A673 (cell line): ENCODE measurements at regions not wholly inside any gene's neighbourhood (a gene's known extent, or its start where the extent isn't known, plus 50 kb on each side); places are given as distances from the start of the nearest gene placed in this dataset.

ENCODE experiments used
- EZH2 ChIP-seq: fragments of 200-600 bp; sonication (generic); IDR thresholded peaks from 2 replicates; pipeline ENCODE4 v1.6.1; 2017; ENCODE audit warnings: borderline replicate concordance, low read depth, mild to moderate bottlenecking, mixed read lengths, antibody characterized with exemption, low read length; ENCODE audit not compliant: poor library complexity, severe bottlenecking
- TF ChIP-seq, protein P1 (sequence below): fragments of 300-800, 200-600 bp; sonication (generic); conservative IDR thresholded peaks from 2 replicates; pipeline ENCODE4 v1.5.1; 2017; ENCODE audit warnings: low read depth, mild to moderate bottlenecking, antibody characterized with exemption, low read length, moderate library complexity, mixed read lengths

DNA sequence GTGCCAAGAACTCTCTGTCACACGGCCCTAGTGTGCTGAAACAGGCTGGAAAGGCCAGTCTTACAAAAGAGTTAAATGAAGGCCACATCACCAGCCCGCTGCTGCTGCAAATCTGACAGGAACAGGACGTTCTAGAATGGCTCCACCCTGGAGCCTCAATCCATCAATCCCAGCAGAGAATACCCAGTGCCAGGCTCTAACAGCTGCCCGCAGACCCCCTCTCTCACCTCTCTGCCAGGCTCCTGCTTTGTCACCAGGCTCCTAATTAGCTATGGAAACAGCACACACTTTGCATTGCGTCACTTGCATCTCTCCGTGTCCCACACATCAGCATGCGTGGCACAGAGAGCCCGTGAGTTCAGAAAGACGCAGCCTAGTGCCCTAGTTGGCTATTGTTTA is 314.1 kb downstream of the FOXO1 start:
- TF ChIP-seq, protein P1, sequence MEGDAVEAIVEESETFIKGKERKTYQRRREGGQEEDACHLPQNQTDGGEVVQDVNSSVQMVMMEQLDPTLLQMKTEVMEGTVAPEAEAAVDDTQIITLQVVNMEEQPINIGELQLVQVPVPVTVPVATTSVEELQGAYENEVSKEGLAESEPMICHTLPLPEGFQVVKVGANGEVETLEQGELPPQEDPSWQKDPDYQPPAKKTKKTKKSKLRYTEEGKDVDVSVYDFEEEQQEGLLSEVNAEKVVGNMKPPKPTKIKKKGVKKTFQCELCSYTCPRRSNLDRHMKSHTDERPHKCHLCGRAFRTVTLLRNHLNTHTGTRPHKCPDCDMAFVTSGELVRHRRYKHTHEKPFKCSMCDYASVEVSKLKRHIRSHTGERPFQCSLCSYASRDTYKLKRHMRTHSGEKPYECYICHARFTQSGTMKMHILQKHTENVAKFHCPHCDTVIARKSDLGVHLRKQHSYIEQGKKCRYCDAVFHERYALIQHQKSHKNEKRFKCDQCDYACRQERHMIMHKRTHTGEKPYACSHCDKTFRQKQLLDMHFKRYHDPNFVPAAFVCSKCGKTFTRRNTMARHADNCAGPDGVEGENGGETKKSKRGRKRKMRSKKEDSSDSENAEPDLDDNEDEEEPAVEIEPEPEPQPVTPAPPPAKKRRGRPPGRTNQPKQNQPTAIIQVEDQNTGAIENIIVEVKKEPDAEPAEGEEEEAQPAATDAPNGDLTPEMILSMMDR, result no peak
- no peak for TF ChIP-seq EZH2
